ENCODE measurements at regions not wholly inside any gene's neighbourhood (a gene's known extent, or its start where the extent isn't known, plus 50 kb on each side); places are given as distances from the start of the nearest gene placed in this dataset.
"Not testable (repeated sequence)": the region's sequence is repeated elsewhere in the genome, so short reads cannot be mapped to it uniquely, and the experiment has no call there.

GRCh38 chr18:57951999-57952774 lies 91.8 kb upstream of the NEDD4L start:
- DNase-seq, result no peak

- no peak for DNase-seq
These were observed 92.8 kb upstream of the NEDD4L start for GRCh38 chr18:57951117-57951796.

DNA sequence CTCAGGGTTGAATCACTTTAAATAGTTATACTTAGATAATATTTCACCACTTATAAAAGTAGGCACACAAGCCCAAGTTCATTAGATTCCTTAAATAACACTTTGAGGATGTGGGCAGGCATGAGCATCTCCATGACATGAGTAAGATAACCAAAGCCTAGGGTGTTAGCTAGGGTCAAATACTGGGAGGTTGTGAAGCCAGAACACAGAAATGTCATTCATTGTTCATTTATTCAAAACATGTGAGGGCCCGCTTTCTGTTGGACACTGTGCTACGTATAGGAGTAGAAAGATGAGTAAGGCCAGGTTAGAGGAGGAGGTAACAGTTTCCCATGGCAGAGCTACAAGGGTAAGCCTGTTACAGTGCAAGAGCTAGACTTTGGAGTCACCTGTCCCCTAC lies 93.5 kb upstream of the NEDD4L start:
- no peak for DNase-seq

- not testable (repeated sequence) for DNase-seq
These were observed 94.7 kb upstream of the NEDD4L start for GRCh38 chr18:57949335-57949734.

DNA sequence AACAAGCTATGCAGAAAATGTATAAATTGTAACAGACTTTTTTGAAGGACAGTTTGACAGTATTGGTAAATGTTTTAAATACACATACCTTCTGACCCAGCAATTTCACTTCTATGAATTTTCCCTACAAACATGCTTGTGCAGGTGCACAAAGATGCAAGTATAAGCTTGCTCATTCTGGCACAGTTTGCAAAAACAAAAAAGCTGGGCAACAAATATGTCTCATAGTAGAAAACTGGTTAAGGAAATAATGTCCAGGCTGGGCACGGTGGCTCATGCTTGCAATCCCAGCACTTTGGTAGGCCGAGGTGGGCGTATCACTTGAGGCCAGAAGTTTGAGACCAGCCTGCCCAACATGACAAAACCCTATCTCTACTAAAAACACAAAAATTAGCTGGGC lies 96.9 kb upstream of the NEDD4L start:
- DNase-seq, result no peak

GRCh38 chr18:57943723-57944122 lies 100.3 kb upstream of the NEDD4L start:
- DNase-seq, result no peak

DNA sequence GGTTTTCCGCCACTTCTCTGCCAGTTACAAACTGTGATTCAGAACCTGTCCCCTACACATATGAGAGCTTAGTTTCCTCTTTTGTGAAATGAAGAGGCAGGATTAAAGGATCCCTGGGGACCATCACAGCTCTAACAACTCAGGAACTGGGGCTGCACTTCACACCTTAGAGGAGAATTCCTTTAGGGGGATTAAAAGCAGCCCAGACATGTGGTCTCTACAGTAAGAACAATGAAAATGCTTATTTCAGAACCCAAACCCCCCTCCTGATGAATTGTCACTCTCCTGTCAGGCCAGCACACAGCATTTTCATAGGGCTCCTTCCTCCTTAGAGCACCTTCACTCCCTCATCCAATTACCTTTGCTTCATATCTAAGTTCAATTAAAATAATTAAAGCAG lies 101.5 kb upstream of the NEDD4L start:
- DNase-seq, result no peak

DNA sequence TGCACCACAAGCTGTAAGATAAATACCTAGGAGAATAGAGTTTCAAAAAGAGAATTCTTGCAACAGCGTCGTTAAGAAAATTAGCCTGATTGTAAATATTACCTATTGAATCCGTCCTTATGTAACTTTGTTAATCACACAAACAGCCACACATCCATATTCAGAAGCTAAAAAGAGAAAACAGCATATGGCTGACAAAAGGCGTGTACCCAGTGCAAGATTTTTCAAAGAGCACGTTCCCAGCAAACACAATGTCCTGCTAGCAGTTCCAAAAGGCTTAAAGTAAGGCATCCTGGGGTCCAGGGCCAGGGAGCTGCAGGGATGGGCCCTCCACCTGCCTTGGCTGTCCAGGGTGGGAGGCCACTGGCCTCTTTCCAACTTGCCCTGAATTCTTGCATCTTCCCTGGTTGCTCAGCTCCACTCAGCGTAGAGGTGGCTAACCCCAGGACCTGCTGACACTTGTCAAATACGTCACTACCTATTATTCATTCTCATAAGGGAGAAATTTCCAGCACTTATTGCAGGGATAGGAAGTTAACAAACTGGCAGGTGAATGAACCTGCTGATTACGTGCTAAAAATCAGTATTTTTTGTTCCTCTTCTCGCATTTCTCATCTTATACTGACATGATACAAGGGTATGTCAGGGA lies 102.1 kb upstream of the NEDD4L start:
- DNase-seq, result no peak

DNA sequence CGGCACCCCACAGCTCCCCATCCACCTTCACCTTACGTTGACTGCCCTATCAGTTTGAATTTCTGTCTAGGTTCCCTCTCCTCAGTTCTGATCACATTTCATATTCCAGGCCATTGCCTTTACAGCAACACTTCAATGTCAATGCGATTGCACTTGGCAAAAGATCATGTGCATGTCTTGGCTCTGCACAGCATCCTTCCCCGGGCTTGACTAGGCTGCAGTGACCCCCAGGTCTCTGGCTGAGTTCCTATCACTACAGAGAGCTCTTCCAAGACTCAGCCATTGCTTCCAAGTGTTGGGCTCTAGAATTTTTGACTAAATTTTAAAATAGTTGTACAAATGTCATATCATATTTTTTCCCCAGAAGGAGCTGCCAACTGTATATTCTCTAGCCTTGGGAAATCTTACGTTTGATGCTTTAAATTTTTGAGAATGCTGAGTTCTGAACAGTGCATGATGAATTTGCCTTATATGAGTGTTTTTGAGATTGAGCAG lies 103.8 kb upstream of the NEDD4L start:
- DNase-seq, result no peak

- DNase-seq, result not testable (repeated sequence)
These were observed 109.7 kb upstream of the NEDD4L start for GRCh38 chr18:57934375-57934774.

- peak; percentile 68 for DNase-seq
These were observed 113.0 kb upstream of the NEDD4L start for GRCh38 chr18:57931038-57931437.

DNA sequence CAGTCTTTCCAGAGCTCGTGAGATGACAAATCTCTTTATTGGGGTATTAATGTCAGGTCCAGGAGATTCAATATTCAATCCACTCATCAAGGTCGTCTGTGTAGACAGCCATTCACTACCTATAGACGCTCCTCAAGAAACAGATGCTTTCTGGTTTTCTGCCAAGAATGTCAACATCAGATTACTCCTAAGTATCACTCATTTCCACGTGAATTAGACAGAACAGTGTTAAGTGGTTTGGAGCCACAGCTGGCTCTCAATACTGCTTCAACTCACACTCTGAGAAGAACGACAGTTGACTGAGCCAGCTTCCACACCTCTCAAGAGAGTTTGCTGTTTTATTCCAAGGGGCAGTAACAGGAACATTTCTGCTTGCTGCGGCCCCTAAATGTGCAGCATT lies 113.5 kb upstream of the NEDD4L start:
- peak; percentile 95 for DNase-seq

DNA sequence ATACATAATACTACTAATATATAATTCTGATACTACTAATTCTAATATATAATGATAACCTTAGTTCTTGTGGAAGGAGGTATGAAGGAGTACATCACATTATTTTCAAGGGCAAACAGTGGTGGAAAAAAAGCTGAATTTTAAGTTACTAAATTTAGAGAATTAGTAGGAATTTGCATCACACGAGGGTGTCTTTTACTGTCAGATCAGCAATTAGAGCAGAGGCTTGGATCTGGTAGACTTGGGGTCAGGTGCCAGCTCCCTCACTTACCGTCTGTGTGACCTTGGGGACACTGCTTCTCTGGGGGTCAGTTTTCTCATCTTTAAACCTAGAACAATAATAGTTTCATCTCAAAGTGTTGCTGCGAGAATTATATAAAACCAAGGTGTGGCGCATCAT lies 114.1 kb upstream of the NEDD4L start:
- DNase-seq, result no peak

DNA sequence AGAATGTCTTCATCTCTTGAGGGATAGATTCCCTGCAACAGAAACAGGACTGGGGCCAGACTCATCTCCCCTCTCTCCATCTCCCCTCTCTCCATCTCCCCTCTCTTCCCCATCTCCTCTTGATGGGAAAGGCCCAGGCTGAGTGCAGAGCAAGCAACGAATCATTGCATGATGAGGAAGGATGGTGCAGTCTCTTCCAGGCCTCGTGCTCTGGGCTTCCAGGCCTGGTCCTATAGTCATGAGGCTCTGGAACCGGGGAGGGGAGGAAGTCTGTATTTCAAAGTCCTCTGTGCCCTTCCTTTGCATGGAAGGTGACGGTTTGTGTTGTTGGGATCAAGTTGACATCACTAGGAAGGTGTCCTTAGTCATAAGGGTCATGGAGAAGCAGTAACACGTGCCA lies 115.6 kb upstream of the NEDD4L start:
- no peak for DNase-seq

- DNase-seq, result no peak
These were observed 116.5 kb upstream of the NEDD4L start for GRCh38 chr18:57927511-57927910.

DNA sequence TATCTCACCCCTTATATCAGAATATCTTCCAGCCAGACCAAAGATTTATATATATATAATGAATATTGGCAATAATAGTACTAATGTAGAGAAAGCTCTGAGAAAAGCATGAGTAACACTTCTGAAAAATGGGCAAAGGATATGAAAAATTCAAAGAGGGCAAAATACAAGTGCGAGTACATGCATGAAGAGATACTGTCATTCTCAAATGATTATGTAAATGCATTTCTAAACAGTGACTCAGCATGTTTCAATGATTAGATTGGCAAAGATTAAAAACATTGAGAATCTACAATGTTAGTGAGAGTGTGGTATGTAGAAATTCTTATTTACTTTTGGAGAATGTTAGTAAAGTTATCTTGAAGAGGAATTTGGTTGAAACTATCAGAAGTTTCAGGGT lies 118.3 kb upstream of the NEDD4L start:
- no peak for DNase-seq

GRCh38 chr18:57923611-57924010 lies 120.4 kb upstream of the NEDD4L start:
- no peak for DNase-seq

DNA sequence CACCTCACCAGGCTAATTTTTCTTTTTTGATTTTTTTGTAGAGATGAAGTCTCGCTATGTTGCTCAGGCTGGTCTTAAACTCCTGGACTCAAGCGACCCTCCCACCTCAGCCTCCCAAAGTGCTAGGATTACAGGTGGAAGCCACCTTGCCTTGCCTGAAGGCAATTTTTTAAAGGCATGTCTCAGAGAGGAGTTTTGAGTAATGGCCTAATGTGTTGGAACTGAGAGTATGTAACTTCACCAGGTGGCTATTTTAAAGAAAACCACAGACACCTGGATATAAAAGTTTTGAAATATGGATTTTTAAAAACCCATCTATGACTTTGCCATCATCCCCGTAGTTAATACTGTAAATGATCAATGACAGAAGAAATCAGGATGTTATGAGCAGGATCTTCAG lies 119.8 kb upstream of the ATP8B1 start:
- DNase-seq, result no peak

GRCh38 chr18:57921708-57922107 lies 118.6 kb upstream of the ATP8B1 start:
- DNase-seq, result no peak

- no peak for DNase-seq
These were observed 116.9 kb upstream of the ATP8B1 start for GRCh38 chr18:57920036-57920435.

- no peak for DNase-seq
These were observed 115.5 kb upstream of the ATP8B1 start for GRCh38 chr18:57918601-57919000.

- DNase-seq, result no peak
These were observed 113.6 kb upstream of the ATP8B1 start for GRCh38 chr18:57916684-57917083.

DNA sequence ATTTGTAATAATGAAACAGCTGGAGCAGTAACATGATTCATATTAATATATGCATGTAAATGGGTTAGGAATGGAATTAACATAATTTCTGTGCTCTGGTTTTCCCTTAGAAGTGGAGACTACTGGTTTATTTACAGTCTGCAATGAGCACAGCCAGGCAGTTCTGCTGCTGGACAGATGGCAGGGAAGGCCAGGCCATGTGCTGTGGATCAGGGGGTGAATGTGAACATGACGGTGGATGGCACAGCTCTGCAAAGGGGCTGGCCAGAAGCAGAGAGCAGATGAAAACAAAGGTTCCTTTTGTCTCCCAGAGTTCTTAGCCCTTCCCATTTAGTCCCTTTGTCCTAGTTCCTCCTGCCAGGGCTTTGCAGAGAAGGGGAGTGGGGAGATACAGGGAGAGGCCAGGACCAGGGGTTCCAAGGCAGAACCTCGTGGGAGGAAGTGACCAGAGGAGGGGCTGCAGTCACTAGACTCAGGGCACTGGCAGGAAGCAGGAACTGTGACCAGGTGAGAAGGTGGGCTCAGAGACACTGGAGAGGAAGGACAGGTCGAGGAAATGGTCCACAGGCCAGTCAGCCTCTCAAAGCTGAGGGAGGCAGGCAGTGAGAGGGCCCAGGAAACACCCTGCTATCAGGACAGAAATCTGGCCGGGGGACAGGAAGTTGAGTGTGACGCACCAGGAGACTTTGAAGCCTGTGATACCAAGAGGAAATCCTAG lies 112.9 kb upstream of the ATP8B1 start:
- DNase-seq, result peak; percentile 80

Data from NCI-H1105 treated with DMSO at 0.1 percent for 48 hours (cell line).